DOHH2 (cell line): ENCODE measurements at regions not wholly inside any gene's neighbourhood (a gene's known extent, or its start where the extent isn't known, plus 50 kb on each side); places are given as distances from the start of the nearest gene placed in this dataset.

ENCODE experiments used
- H3F3A ChIP-seq: fragments of 200-600 bp; sonication (generic), shearing (Covaris generic); 2 replicates; pipeline ENCODE4 v1.6.0; 2016; ENCODE audit warnings: antibody characterized with exemption, mild to moderate bottlenecking; ENCODE audit not compliant: control insufficient read depth, insufficient read depth
- H3K27ac ChIP-seq: fragments of 200-600 bp; sonication (generic); 2 replicates; pipeline ENCODE4 v1.5.1; 2014; ENCODE audit warnings: low read depth, mild to moderate bottlenecking, low read length, moderate library complexity
- H3K27me3 ChIP-seq: fragments of 200-600 bp; sonication (generic); 2 replicates; pipeline ENCODE4 v1.6.1; 2014; ENCODE audit warnings: mild to moderate bottlenecking, low read length, mixed read lengths; ENCODE audit not compliant: control insufficient read depth
- H3K36me3 ChIP-seq: fragments of 200-600 bp; sonication (generic); 2 replicates; pipeline ENCODE4 v1.6.1; 2014; ENCODE audit warnings: mild to moderate bottlenecking, low read length, moderate library complexity, mixed read lengths; ENCODE audit not compliant: control insufficient read depth
- H3K4me1 ChIP-seq: fragments of 200-600 bp; sonication (generic); 2 replicates; pipeline ENCODE4 v1.6.1; 2014; ENCODE audit warnings: mild to moderate bottlenecking, low read length, mixed read lengths; ENCODE audit not compliant: control insufficient read depth
- H3K4me2 ChIP-seq: fragments of 200-600 bp; sonication (generic); 2 replicates; pipeline ENCODE4 v1.6.0; 2014; ENCODE audit warnings: mild to moderate bottlenecking, low read length, moderate library complexity
- H3K4me3 ChIP-seq: fragments of 200-600 bp; sonication (generic); 2 replicates; pipeline ENCODE4 v1.5.1; 2014; ENCODE audit warnings: mild to moderate bottlenecking, low read length, mixed read lengths
- H3K79me2 ChIP-seq: fragments of 200-600 bp; sonication (generic); 2 replicates; pipeline ENCODE4 v1.6.1; 2014; ENCODE audit warnings: mild to moderate bottlenecking, low read length, mixed read lengths; ENCODE audit not compliant: control insufficient read depth
- H3K9me2 ChIP-seq: fragments of 200-600 bp; sonication (generic); replicated peaks from 2 replicates; pipeline ENCODE4 v1.6.1; 2014; ENCODE audit warnings: mild to moderate bottlenecking, low read length, mixed read lengths; ENCODE audit not compliant: control insufficient read depth
- H3K9me3 ChIP-seq: fragments of 200-600 bp; sonication (generic); 2 replicates; pipeline ENCODE4 v1.6.1; 2014; ENCODE audit warnings: antibody characterized with exemption, low read length, mixed read lengths; ENCODE audit not compliant: control insufficient read depth, insufficient read depth
- H4K20me1 ChIP-seq: fragments of 200-600 bp; sonication (generic); 2 replicates; pipeline ENCODE4 v1.6.0; 2014; ENCODE audit warnings: low read depth, mild to moderate bottlenecking, antibody characterized with exemption, low read length, moderate library complexity; ENCODE audit not compliant: control insufficient read depth, insufficient read depth
- EZH2phosphoT487 ChIP-seq: fragments of 200-600 bp; sonication (generic); IDR thresholded peaks from 2 replicates; pipeline ENCODE4 v1.6.1; 2017; ENCODE audit warnings: borderline replicate concordance, mild to moderate bottlenecking, antibody characterized with exemption, low read length, moderate library complexity, mixed read lengths
- TF ChIP-seq, protein P1 (sequence below): fragments of 200-600 bp; sonication (generic); IDR thresholded peaks from one replicate; pipeline ENCODE4 v1.5.1; 2014; ENCODE audit warnings: antibody characterized with exemption, mild to moderate bottlenecking, low read depth, low read length; ENCODE audit not compliant: poor library complexity, severe bottlenecking

DNA sequence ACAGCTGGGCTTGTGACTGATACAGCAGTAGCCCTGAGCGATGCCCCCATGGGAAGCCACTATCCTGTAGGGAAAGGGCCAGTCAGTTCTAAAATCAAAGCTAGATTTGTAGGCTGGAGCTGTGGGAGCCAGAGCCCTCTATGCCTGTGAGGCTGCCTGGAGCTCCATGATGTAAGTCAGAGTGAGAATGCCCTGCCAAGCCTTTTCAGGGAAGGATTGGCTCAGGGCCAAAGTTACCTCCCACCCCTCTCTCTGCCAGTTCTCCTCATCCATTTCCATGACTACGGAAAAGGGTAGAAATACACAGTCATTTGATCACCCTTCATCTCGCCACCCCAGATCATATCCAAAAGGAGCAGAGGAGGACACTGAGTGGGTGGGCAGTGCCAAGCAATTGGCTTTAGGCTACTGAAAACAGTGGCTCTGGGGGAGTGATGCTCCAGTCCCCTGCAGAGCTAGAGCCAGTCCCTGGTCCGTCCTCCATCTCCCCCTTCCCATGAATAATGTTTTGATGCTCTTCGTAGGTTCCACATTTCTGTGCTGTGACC, 59.5 kb upstream of the KCNA3 start:
- no peaks in the 10 kb centered on the region for H3K9me2 ChIP-seq
- H3K36me3 ChIP-seq, result no peaks in the 10 kb centered on the region
- no peaks in the 10 kb centered on the region for H3K79me2 ChIP-seq
- no peaks in the 10 kb centered on the region for H3F3A ChIP-seq
- H3K4me1 ChIP-seq, result peaks cover 7% of the 10 kb centered on the region
- no peak for TF ChIP-seq EZH2phosphoT487
- TF ChIP-seq, protein P1, sequence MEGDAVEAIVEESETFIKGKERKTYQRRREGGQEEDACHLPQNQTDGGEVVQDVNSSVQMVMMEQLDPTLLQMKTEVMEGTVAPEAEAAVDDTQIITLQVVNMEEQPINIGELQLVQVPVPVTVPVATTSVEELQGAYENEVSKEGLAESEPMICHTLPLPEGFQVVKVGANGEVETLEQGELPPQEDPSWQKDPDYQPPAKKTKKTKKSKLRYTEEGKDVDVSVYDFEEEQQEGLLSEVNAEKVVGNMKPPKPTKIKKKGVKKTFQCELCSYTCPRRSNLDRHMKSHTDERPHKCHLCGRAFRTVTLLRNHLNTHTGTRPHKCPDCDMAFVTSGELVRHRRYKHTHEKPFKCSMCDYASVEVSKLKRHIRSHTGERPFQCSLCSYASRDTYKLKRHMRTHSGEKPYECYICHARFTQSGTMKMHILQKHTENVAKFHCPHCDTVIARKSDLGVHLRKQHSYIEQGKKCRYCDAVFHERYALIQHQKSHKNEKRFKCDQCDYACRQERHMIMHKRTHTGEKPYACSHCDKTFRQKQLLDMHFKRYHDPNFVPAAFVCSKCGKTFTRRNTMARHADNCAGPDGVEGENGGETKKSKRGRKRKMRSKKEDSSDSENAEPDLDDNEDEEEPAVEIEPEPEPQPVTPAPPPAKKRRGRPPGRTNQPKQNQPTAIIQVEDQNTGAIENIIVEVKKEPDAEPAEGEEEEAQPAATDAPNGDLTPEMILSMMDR, result no peak
- H3K4me3 ChIP-seq, result no peak overlapping the region
- no peaks in the 10 kb centered on the region for H4K20me1 ChIP-seq
- no peaks in the 10 kb centered on the region for H3K9me3 ChIP-seq
- H3K4me2 ChIP-seq, result no peak overlapping the region
- H3K27me3 ChIP-seq, result no peaks in the 10 kb centered on the region
- no peak overlapping the region for H3K27ac ChIP-seq

DNA sequence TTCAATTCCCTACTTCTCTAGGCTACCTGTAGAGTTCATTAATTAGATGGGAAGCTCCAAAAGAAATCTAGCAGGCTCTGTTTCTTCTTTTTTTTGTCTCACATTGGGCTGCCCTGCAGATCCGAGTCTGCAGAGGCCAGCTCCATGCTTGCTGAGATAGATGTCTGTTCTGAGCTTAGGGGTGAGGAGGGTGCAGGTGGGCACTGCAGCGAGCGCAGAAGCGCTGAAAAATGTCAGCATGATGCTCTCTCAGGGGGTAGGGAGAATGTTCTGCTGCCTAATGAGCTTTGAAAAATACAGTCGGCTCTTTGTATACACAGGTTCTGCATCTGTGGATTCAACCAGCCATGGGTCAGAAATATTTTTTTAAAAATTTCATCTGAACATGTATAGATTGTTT, 56.8 kb upstream of the KCNA3 start:
- TF ChIP-seq, protein P1, result no peak
- TF ChIP-seq EZH2phosphoT487, result no peak
- no peaks in the 10 kb centered on the region for H3K9me3 ChIP-seq

DNA sequence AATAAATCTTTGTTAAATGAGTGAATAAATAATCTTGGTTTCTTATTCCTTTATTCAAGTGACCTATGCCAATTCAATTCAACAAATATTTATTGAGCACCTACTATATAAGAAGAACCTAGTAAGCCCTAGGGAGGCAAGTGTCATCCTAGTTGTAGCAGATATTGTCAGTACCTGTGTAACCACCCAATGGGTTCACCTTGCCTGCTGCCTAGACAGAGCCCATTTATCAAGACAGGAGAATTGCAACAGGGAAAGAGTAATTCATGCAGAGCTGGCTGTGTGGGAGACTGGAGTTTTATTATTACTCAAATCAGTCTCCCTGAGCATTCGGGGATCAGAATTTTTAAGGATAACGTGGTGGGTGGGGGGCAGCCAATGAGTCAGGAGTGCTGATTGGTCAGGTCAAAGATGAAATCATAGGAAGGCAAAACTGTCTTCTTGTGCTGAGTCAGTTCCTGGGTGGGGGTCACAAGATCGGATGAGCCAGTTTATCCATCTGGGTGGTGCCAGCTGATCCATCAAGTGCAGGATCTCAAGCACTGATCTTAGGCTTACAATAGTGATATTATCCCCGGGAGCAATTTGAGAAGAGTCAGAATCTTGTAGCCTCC, 53.8 kb upstream of the KCNA3 start:
- peaks cover 42% of the 10 kb centered on the region for H3K4me1 ChIP-seq
- H3K4me2 ChIP-seq, result peak overlapping the region; percentile 96
- no peaks in the 10 kb centered on the region for H3K9me3 ChIP-seq
- H3K4me3 ChIP-seq, result peak overlapping the region; percentile 71; the same call in 1 of the 2 replicates
- no peak overlapping the region for H3K27ac ChIP-seq
- no peaks in the 10 kb centered on the region for H3K27me3 ChIP-seq
- H3K79me2 ChIP-seq, result no peaks in the 10 kb centered on the region
- H4K20me1 ChIP-seq, result no peaks in the 10 kb centered on the region
- no peaks in the 10 kb centered on the region for H3K36me3 ChIP-seq
- peaks cover 21% of the 10 kb centered on the region for H3F3A ChIP-seq
- TF ChIP-seq, protein P1, result no peak
- no peak for TF ChIP-seq EZH2phosphoT487
- H3K9me2 ChIP-seq, result no peaks in the 10 kb centered on the region

More for the DNA sequence above, 56.8 kb upstream of the KCNA3 start:
- peaks cover 32% of the 10 kb centered on the region for H3K4me1 ChIP-seq
- H3K36me3 ChIP-seq, result no peaks in the 10 kb centered on the region
- H4K20me1 ChIP-seq, result no peaks in the 10 kb centered on the region
- H3K27ac ChIP-seq, result no peak overlapping the region
- no peaks in the 10 kb centered on the region for H3K27me3 ChIP-seq
- no peaks in the 10 kb centered on the region for H3K79me2 ChIP-seq
- H3K9me2 ChIP-seq, result no peaks in the 10 kb centered on the region
- H3K4me3 ChIP-seq, result no peak overlapping the region
- H3F3A ChIP-seq, result peaks cover 9% of the 10 kb centered on the region
- no peak overlapping the region for H3K4me2 ChIP-seq
